Esophagus muscularis mucosa (tissue), 4 donors: ENCODE measurements at regions not wholly inside any gene's neighbourhood (a gene's known extent, or its start where the extent isn't known, plus 50 kb on each side); places are given as distances from the start of the nearest gene placed in this dataset.

ENCODE experiments used
- CTCF ChIP-seq, 3 experiments: fragments of 200-600 bp in 2 of 3; fragments of 450-650 bp in 1 of 3; sonication (generic) in 2 of 3; IDR thresholded peaks; one replicate each; pipeline ENCODE4 v1.5.1; 2017 to 2019; ENCODE audit warnings: antibody characterized with exemption in 3 of 3, mild to moderate bottlenecking in 2 of 3, moderate library complexity in 1 of 3
- EP300 ChIP-seq: sonication (generic); formaldehyde crosslinking; IDR thresholded peaks from one replicate; pipeline ENCODE4 v1.6.1; 2017; ENCODE audit warnings: antibody characterized with exemption
- POLR2A ChIP-seq: fragments of 450-650 bp; IDR thresholded peaks from one replicate; pipeline ENCODE4 v1.6.1; 2017; ENCODE audit warnings: antibody characterized with exemption, moderate library complexity, mild to moderate bottlenecking, low read depth
- POLR2AphosphoS5 ChIP-seq, 2 donors: sonication (generic); formaldehyde crosslinking; IDR thresholded peaks; one replicate each; pipeline ENCODE4 v1.6.1; 2017; ENCODE audit warnings: antibody characterized with exemption in 2 of 2

DNA sequence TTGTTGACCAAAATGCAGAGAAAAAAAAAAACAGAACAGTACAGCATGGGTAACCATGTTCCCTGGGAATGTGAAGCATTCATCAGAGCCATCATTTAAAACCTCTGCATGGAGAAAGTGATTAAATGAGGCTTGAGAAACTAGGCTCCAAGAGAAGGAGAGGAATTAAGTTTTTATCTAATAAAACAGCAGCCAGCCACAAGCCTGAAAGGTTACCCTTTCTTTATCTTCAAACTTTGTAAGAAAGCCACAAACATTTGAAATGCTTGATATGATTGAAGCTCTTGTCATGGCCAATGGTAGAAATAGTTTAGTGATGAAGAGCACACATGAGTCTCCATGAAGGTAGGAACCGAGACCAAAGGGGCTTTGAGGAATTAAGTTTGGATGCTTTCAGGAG is 144.9 kb upstream of the SYT1 start:
- no peak for TF ChIP-seq CTCF (IDR thresholded peaks at IDR 0.05)
- TF ChIP-seq POLR2A = no peak
- no peak for TF ChIP-seq EP300
- no peak for TF ChIP-seq POLR2AphosphoS5 (IDR thresholded peaks at IDR 0.05)
